ENCODE measurements at regions not wholly inside any gene's neighbourhood (a gene's known extent, or its start where the extent isn't known, plus 50 kb on each side); places are given as distances from the start of the nearest gene placed in this dataset.

DNA sequence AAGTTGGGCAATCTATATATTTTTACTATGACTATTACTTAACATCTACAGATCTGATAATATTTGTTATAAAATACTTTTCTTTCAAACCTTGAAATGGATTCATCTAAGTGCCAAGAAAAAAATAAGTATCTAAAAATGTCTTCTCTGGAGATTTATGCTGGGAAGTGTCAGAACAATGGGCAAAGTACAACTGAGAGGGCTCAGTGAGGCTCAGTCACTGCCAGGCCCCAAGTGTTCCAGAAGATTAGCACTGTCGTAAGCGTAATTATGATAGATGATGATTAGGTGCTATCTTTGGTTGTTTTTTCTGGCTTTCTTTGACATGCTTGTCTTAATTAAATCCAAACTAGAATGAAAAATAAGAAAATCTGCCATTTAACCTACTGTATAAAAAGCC is 72.2 kb upstream of the ADAMTS19 start:
- DNase-seq (ENCODE audit: low read depth) = no peak
- TF ChIP-seq, protein P1, sequence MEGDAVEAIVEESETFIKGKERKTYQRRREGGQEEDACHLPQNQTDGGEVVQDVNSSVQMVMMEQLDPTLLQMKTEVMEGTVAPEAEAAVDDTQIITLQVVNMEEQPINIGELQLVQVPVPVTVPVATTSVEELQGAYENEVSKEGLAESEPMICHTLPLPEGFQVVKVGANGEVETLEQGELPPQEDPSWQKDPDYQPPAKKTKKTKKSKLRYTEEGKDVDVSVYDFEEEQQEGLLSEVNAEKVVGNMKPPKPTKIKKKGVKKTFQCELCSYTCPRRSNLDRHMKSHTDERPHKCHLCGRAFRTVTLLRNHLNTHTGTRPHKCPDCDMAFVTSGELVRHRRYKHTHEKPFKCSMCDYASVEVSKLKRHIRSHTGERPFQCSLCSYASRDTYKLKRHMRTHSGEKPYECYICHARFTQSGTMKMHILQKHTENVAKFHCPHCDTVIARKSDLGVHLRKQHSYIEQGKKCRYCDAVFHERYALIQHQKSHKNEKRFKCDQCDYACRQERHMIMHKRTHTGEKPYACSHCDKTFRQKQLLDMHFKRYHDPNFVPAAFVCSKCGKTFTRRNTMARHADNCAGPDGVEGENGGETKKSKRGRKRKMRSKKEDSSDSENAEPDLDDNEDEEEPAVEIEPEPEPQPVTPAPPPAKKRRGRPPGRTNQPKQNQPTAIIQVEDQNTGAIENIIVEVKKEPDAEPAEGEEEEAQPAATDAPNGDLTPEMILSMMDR (IDR thresholded peaks at IDR 0.05; ENCODE audit: insufficient read depth, low read length) = no peak
- no peak overlapping the region for H3K4me3 ChIP-seq (ENCODE audit: low read depth, low read length)

DNA sequence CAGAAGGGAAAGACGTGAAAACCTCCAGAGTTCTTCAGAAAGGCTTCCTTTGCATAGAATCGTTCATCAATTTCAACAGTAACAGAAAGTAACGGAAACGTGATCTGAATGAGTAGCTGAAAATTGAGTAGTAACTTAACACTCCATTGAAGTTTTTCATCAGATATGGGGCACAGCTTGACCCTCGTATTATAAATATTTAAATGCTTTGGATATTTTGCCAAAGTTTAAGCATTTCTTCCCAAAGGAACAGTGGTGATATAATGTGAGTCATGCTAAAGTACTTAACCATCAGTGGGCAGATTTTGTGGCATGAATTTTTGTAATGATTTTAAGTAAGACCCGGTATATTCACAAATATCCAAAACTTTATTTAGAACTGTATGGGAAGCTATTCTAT is 67.4 kb upstream of the ADAMTS19 start:
- no peak overlapping the region for H3K4me3 ChIP-seq (ENCODE audit: low read depth, low read length)
- DNase-seq (ENCODE audit: low read depth) = no peak
- TF ChIP-seq, protein P1 (IDR thresholded peaks at IDR 0.05; ENCODE audit: insufficient read depth, low read length) = no peak

DNA sequence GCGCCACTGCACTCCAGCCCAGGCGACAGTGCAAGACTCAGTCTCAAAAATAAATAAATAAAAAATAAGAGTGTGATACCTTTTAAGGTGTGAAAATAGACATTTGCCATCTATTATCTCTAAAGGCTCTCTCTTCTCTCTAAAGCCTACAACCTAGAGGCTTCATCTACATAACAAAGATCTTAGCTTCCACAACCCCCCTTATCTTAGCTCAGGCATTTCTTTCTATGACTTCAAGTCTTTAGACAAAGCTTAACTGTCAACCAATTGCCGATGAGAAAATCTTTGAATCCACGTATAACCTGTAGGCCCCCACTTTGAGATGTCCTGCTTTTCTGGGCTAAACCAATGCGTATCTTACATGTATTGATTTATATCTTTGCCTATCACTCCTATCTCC is 64.9 kb upstream of the ADAMTS19 start:
- DNase-seq (ENCODE audit: low read depth) = no peak
- TF ChIP-seq, protein P1 (IDR thresholded peaks at IDR 0.05; ENCODE audit: insufficient read depth, low read length) = no peak
- H3K4me3 ChIP-seq (ENCODE audit: low read depth, low read length) = no peak overlapping the region

DNA sequence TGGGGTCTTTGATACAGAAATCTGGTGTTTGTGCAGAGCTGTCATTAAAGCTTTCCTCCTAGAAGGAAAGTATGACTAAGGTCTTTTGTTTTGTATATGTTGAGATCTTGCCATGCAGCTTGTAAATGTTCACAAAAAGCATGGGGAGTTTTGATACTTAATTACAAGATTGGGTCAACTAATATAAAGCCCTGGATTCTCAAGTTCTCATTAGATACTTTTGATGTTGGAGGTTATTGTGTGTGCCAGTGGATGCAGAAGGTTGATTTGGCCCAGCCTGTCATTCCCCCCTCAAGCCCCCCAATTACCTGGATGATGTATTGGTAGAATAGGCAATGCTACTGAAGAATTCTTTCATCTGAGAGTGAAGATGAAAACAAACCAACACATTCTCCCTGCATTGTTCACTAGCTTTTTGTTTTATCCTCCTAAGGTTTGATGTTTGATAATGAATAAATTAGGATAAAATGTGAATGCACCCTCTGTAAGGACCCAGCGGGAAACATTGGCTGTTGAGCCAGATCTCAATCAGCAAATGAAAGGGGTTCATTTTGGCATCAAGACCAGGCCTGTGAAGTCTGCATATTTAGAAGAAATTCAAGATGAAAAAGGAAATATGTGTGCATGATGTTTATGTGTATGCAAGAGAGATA is 61.9 kb upstream of the ADAMTS19 start:
- TF ChIP-seq, protein P1 (IDR thresholded peaks at IDR 0.05; ENCODE audit: insufficient read depth, low read length) = no peak
- H3K4me3 ChIP-seq (ENCODE audit: low read depth, low read length) = no peak overlapping the region
- DNase-seq (ENCODE audit: low read depth) = no peak

DNA sequence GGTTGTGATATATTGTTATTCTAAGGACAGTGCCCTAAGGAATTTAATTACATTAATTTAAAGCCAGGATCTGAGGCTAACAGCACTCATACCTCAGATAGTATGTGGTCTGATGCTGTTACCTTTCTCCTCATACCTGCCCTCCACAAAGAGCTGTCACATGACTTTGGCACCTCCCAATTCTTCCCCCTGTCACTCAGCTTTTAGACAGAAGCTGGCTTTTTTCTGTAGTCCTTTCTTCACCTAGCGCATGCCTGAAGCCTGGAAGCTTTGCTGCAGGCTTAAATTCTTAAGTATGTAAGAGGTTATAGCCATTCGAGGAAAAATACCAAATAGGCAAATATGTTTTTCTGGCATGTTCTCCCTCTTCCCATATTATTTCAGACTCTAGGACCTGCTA is 61.0 kb upstream of the ADAMTS19 start:
- no peak overlapping the region for H3K4me3 ChIP-seq (ENCODE audit: low read depth, low read length)
- TF ChIP-seq, protein P1 (IDR thresholded peaks at IDR 0.05; ENCODE audit: insufficient read depth, low read length) = no peak
- no peak for DNase-seq (ENCODE audit: low read depth)

DNA sequence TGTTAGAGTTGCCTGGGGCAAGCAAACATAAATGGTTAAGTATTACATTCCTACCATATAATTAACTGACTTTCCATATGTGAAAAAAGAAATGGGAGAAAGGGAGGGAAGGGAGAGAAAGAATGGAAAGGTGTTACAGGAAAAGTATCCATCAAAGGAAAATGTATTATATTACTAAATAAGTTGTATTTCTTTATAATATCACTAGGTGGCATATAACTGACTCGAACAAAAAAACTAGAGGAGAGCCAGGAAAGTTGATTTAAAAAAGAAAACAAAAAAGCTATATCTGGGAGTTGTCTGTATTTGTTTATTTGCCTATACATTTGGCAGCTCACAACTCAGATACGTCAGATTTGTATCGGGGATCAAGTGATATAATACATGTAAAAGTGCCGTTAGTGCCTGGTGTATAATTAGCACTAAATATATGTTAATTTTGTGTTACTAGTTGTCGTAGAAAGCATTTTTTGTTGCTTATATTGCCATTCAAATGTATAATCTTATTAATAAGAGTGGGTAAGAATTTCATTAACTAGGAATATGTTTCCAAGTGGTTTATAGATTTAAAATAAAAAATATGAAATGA is 59.6 kb upstream of the ADAMTS19 start:
- DNase-seq (ENCODE audit: low read depth) = peak; percentile 4
- H3K4me3 ChIP-seq (ENCODE audit: low read depth, low read length) = no peak overlapping the region
- TF ChIP-seq, protein P1 (IDR thresholded peaks at IDR 0.05; ENCODE audit: insufficient read depth, low read length) = peak; percentile 24

DNA sequence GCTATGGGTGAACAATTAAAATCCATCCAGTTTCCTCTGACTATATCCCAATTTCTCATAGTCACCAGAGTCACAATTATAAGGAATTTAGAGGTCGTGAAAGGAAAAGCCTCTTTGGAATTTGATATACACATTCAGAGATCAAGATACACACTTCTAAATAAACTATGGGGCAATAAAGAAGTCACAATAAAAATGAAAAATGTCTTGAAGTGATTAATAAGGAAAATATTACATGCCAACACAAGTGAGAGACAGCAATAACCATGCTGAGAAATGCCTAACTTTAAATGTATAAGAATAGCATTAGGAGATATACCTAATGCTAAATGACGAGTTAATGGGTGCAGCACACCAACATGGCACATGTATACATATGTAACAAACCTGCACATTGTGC is 54.9 kb upstream of the ADAMTS19 start:
- TF ChIP-seq, protein P1 (IDR thresholded peaks at IDR 0.05; ENCODE audit: insufficient read depth, low read length) = no peak
- no peak for DNase-seq (ENCODE audit: low read depth)
- no peak overlapping the region for H3K4me3 ChIP-seq (ENCODE audit: low read depth, low read length)
